ENCODE measurements at regions not wholly inside any gene's neighbourhood (a gene's known extent, or its start where the extent isn't known, plus 50 kb on each side); places are given as distances from the start of the nearest gene placed in this dataset.

DNA sequence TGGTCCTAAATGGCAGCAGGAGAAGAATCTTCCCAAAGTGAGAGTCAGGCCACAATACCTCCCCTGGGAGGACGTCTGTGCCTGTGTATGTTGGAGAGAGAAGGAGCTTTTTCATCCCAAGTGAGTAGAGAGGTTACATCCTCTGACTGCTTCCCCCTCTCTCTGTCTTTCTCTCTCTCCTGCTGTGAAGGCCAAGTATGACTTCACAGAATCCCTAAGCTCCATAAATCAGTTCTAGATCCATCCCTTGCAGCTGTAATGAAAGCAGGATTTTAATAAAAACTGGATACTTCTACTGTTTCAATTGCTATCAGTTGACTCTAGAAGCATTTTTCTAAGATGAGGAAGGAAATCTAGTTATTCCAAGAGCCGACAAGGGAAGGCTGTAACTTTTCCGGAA, 389.1 kb upstream of the PROK2 start:
- TF ChIP-seq, protein P1, sequence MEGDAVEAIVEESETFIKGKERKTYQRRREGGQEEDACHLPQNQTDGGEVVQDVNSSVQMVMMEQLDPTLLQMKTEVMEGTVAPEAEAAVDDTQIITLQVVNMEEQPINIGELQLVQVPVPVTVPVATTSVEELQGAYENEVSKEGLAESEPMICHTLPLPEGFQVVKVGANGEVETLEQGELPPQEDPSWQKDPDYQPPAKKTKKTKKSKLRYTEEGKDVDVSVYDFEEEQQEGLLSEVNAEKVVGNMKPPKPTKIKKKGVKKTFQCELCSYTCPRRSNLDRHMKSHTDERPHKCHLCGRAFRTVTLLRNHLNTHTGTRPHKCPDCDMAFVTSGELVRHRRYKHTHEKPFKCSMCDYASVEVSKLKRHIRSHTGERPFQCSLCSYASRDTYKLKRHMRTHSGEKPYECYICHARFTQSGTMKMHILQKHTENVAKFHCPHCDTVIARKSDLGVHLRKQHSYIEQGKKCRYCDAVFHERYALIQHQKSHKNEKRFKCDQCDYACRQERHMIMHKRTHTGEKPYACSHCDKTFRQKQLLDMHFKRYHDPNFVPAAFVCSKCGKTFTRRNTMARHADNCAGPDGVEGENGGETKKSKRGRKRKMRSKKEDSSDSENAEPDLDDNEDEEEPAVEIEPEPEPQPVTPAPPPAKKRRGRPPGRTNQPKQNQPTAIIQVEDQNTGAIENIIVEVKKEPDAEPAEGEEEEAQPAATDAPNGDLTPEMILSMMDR (IDR thresholded peaks at IDR 0.05; ENCODE audit: low read depth, low read length): no peak
- TF ChIP-seq, protein P2, sequence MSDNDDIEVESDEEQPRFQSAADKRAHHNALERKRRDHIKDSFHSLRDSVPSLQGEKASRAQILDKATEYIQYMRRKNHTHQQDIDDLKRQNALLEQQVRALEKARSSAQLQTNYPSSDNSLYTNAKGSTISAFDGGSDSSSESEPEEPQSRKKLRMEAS (IDR thresholded peaks at IDR 0.05; ENCODE audit: low read depth, low read length): no peak
